Ishikawa (cell line): ENCODE measurements at regions not wholly inside any gene's neighbourhood (a gene's known extent, or its start where the extent isn't known, plus 50 kb on each side); places are given as distances from the start of the nearest gene placed in this dataset.
A peak's percentile ranks its signal among the peaks of the same experiment; 100 is the strongest.

Experiments
- CEBPB ChIP-seq: IDR thresholded peaks from 2 replicates; pipeline ENCODE4 v1.6.1; 2012
- CREB1 ChIP-seq: IDR thresholded peaks from 2 replicates; pipeline ENCODE4 v1.6.1; 2012; ENCODE audit warnings: low read depth
- EP300 ChIP-seq: IDR thresholded peaks from 2 replicates; pipeline ENCODE4 v1.6.1; 2012; ENCODE audit warnings: borderline replicate concordance
- FOXM1 ChIP-seq: IDR thresholded peaks from 2 replicates; pipeline ENCODE4 v1.6.1; 2012; ENCODE audit warnings: low read depth, borderline replicate concordance
- TAF1 ChIP-seq: IDR thresholded peaks from 2 replicates; pipeline ENCODE4 v1.6.1; 2012; ENCODE audit warnings: low read depth, mild to moderate bottlenecking
- ZBTB7A ChIP-seq: IDR thresholded peaks from 2 replicates; pipeline ENCODE4 v1.6.1; 2012; ENCODE audit warnings: low read depth
- TF ChIP-seq, protein P1 (sequence below): IDR thresholded peaks from 2 replicates; pipeline ENCODE4 v1.6.1; 2012; ENCODE audit warnings: low read depth, mild to moderate bottlenecking
- TF ChIP-seq, protein P2 (sequence below): IDR thresholded peaks from 2 replicates; pipeline ENCODE4 v1.6.1; 2012

GRCh38 chr3:153752405-153753027, 368.7 kb upstream of the ARHGEF26 start:
- TF ChIP-seq, protein P1, sequence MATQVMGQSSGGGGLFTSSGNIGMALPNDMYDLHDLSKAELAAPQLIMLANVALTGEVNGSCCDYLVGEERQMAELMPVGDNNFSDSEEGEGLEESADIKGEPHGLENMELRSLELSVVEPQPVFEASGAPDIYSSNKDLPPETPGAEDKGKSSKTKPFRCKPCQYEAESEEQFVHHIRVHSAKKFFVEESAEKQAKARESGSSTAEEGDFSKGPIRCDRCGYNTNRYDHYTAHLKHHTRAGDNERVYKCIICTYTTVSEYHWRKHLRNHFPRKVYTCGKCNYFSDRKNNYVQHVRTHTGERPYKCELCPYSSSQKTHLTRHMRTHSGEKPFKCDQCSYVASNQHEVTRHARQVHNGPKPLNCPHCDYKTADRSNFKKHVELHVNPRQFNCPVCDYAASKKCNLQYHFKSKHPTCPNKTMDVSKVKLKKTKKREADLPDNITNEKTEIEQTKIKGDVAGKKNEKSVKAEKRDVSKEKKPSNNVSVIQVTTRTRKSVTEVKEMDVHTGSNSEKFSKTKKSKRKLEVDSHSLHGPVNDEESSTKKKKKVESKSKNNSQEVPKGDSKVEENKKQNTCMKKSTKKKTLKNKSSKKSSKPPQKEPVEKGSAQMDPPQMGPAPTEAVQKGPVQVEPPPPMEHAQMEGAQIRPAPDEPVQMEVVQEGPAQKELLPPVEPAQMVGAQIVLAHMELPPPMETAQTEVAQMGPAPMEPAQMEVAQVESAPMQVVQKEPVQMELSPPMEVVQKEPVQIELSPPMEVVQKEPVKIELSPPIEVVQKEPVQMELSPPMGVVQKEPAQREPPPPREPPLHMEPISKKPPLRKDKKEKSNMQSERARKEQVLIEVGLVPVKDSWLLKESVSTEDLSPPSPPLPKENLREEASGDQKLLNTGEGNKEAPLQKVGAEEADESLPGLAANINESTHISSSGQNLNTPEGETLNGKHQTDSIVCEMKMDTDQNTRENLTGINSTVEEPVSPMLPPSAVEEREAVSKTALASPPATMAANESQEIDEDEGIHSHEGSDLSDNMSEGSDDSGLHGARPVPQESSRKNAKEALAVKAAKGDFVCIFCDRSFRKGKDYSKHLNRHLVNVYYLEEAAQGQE: no peak
- no peak for TF ChIP-seq FOXM1
- TF ChIP-seq, protein P2, sequence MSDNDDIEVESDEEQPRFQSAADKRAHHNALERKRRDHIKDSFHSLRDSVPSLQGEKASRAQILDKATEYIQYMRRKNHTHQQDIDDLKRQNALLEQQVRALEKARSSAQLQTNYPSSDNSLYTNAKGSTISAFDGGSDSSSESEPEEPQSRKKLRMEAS: no peak
- TF ChIP-seq CREB1: no peak
- no peak for TF ChIP-seq EP300
- 0 out of 2 replicates have a peak, but pooled peaks have one; percentile 16 for TF ChIP-seq CEBPB
- TF ChIP-seq TAF1: no peak
- TF ChIP-seq ZBTB7A: no peak
